H54 (cell line): ENCODE measurements at regions not wholly inside any gene's neighbourhood (a gene's known extent, or its start where the extent isn't known, plus 50 kb on each side); places are given as distances from the start of the nearest gene placed in this dataset.
"Not testable (repeated sequence)": the region's sequence is repeated elsewhere in the genome, so short reads cannot be mapped to it uniquely, and the experiment has no call there.

Experiments
- DNase-seq: peaks from one replicate; pipeline ENCODE4 v3.0.0; 2011; ENCODE audit warnings: low spot score, mixed read lengths; ENCODE audit not compliant: insufficient read length
- FAIRE-seq: peaks from 3 replicates; lab custom pipeline; 2011; peaks lifted over from hg19 to GRCh38; lab: Jason Lieb, UNC
- POLR2A ChIP-seq: IDR thresholded peaks from 2 replicates; pipeline ENCODE4 v1.6.1; 2011; ENCODE audit warnings: low read depth, mild to moderate bottlenecking, low read length

DNA sequence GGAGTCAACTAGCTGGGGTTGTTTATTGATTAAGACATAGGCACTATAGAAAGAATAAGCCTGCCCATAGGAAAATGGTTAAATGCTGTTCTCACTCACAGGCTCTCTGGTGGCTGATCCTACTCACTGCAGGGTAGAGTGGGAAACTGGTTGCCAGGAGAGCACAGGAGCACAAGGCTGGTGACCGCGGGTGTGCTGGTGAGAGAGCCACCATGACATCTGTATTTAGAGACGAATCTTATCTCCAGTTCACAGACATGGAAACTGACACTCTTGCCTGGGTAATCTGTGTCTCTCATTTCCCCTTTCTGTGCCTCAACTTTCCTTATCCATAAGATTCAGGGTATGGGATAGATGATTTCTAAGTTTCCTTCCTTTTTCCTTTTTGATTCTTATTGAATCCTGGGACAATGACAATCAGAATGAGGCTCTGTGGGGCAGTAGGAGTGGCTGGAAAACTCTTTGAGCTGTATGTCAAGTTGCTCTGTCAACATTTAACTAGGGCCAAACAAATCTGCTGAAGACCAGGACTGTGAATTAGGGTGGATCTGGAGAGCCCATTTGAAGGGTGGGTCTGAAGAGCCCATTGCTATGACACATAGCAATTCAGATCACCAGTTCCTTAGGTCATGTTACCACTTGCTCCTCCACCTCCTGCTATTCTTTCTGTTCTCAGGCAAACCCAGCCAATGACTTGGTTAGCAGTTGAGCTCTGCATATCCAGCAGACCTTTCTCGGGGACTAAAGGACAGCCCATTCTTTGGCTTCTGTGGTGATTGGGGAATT, 286.1 kb upstream of the TBL1XR1 start:
- no peak for DNase-seq
- no peak for TF ChIP-seq POLR2A
- peak; percentile 71 for FAIRE-seq

- TF ChIP-seq POLR2A: no peak
- DNase-seq (no peak), FAIRE-seq (no peak)
Observed at GRCh38 chr3:177484206-177484605, 286.9 kb upstream of the TBL1XR1 start.

GRCh38 chr3:177484926-177485325, 287.6 kb upstream of the TBL1XR1 start:
- TF ChIP-seq POLR2A: no peak
- DNase-seq (no peak), FAIRE-seq (no peak)

DNA sequence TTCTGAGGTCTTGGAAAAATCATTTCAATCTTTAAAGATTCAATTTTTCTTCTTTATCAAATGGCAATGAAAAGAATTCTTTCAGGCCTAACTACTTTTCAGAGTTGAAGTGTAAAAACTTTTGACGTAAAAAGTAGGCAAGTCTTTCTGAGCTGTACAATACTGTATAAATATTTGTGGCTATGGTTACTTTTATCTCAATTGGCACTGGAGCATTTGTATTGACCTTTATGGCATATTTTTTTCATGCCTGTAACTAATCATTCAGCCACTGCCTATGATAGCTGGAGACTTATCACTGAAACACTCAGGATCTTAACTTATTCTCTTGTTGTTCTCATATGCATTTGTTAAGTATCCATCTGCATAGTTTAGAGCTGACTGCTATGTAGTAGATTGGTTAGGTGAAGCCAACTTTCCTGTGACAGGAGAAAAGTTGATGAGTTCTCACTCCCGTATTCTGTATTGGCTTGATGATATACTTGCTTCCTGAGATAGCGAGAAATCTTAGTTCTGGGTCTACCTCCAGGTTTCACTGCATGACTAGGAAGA, 290.4 kb upstream of the TBL1XR1 start:
- no peak for FAIRE-seq
- no peak for TF ChIP-seq POLR2A
- DNase-seq: no peak

- TF ChIP-seq POLR2A: no peak
- FAIRE-seq (no peak), DNase-seq (no peak)
Observed at GRCh38 chr3:177488740-177489139, 291.5 kb upstream of the TBL1XR1 start.

- no peak for TF ChIP-seq POLR2A
- FAIRE-seq (no peak), DNase-seq (no peak)
Observed at GRCh38 chr3:177490626-177491025, 293.3 kb upstream of the TBL1XR1 start.

GRCh38 chr3:177491296-177492032, 294.2 kb upstream of the TBL1XR1 start:
- TF ChIP-seq POLR2A: no peak
- no peak for FAIRE-seq
- DNase-seq: no peak

DNA sequence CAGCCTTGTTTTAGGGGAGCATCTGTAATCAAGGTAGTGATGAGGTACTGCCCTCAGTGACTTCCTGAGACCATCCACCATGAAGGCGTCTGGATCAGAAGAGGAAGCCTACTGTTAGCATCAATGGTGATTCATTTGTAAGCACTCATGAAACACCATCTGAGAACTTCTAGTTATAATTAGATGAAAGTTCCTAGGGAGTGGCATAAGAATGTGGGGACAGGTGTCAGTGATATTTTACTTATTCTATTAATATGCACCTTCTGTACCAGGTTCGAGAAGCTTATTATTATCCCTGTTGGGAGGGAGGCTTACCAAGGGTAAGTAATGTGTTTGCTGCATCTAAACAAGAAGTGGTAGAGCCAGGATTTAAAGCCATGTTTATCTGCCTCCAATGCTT, 295.8 kb upstream of the TBL1XR1 start:
- DNase-seq (no peak), FAIRE-seq (no peak)
- TF ChIP-seq POLR2A: no peak

DNA sequence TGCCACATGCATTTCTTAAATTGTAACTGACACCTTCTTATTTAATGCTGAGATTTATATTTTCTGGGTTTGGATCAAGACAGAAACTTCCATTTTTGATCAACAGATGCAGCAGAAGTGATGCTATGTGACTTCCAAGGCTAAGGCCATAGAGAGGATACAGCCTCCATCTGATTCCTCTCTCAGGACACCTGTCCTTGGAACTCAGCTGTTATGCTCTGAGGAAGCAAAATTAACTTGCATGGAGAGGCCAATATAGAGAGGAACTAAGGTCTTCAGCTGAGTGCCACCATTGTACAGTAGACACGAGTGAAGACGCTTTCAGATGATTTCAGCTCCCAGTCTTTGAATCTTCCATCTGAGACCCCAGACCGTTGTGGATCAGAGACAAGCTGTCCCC, 296.9 kb upstream of the TBL1XR1 start:
- FAIRE-seq: no peak

GRCh38 chr3:177495566-177495965, 298.3 kb upstream of the TBL1XR1 start:
- no peak for FAIRE-seq
- no peak for TF ChIP-seq POLR2A
- DNase-seq: no peak

More for the DNA sequence above, 296.9 kb upstream of the TBL1XR1 start:
- DNase-seq: no peak
- TF ChIP-seq POLR2A: no peak

GRCh38 chr3:177498037-177498857, 301.0 kb upstream of the TBL1XR1 start:
- DNase-seq: peak; percentile 19
- no peak for TF ChIP-seq POLR2A
- peak; percentile 94 for FAIRE-seq

- FAIRE-seq: not testable (repeated sequence)
Observed at GRCh38 chr3:177499039-177499438, 301.8 kb upstream of the TBL1XR1 start.

GRCh38 chr3:177499779-177500423, 302.6 kb upstream of the TBL1XR1 start:
- no peak for TF ChIP-seq POLR2A
- no peak for FAIRE-seq
- DNase-seq: no peak

More at GRCh38 chr3:177499039-177499438, 301.8 kb upstream of the TBL1XR1 start:
- not testable (repeated sequence) for DNase-seq
